Right renal cortex interstitium (tissue), 3 donors: ENCODE measurements at regions not wholly inside any gene's neighbourhood (a gene's known extent, or its start where the extent isn't known, plus 50 kb on each side); places are given as distances from the start of the nearest gene placed in this dataset.

ENCODE experiments used
- DNase-seq, 3 donors: peaks; one replicate each; pipeline ENCODE4 v3.0.0-alpha.2; 2013; ENCODE audit warnings: low read depth in 3 of 3, low spot score in 2 of 3

GRCh38 chr4:138671606-138672084 is 343.9 kb upstream of the NOCT start:
- DNase-seq, result no peak

DNA sequence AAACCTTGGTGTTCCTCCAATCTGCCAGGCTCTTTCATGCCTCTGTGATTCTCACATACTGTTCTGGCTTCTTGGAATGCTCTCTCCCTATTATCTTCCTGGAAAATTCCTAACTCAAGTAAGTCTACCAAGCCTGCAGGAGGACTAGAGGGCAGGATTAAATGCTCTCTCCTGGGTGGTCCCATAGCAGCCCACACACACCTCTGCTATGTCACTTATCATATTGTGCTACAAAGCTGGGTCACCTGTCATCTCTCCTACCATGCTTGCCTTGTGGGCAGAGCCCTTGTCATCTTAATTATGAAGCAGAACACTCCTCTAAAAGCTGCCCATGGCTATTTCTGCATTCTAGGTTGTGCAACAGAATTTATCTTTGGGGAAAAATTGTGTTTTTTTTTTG is 344.5 kb upstream of the NOCT start:
- no peak for DNase-seq

GRCh38 chr4:138670681-138671080 is 344.9 kb upstream of the NOCT start:
- no peak for DNase-seq

- no peak for DNase-seq
Measured at GRCh38 chr4:138669479-138670315, 345.9 kb upstream of the NOCT start.

DNA sequence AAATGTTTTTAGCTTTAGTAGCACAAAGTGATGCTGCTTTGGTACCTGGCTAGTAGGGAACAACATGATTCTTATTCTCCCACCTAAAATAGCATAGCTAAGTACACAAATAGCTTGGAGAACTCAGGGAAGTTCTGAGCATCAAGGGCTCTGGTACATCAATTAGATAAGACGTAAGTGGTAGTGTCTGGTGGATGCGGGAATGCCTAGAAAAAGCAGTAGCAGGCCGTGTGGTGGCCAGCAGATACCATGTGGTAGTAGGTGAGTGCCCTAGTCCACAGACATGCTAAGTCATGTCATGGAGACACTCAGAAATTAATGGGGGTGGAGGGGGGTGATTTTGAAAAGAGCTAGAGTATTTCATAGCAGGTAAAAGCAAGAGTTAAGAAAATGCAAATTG is 347.3 kb upstream of the NOCT start:
- DNase-seq, result no peak

DNA sequence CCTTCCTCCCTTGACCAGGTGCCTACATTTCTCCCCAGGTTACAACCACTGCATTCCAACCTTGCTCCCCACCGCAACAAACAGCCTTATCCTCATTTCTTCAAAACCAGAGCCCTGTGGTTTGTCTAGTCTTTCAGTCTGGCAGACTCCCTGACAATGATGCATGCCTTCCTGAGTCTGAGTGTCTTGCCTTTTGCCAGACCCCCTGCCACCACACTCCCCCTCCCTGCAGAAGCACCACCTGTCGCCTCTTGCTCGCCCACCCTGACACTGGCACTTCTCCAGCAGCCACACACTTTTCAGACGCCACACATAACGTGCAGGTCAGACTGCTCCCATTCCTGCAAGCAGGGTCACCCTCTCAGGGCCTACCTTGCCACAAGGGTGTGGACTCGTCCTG is 349.2 kb upstream of the NOCT start:
- no peak for DNase-seq

- DNase-seq, result no peak
Measured at GRCh38 chr4:138665851-138666250, 349.7 kb upstream of the NOCT start.

DNA sequence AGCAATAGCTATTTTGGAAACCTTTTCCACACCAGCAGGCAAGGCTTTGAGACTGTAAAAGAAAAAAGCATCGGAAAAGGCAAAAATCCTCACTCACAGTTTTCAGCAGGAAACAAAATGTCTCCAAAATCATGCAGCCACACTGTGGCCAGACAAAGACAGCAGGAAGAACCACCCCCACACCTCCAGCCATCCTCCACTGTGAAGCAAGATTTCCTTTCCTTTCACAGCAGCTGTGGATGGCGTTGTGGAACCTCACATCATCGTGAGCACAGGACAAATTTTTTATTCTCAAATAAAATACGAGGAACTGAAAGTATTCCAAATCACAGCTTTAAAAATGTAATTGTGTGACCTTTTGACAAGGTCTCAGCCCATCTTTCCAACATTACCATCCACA is 351.7 kb upstream of the NOCT start:
- DNase-seq, result no peak

GRCh38 chr4:138659812-138660316 is 355.7 kb upstream of the NOCT start:
- DNase-seq, result no peak

DNA sequence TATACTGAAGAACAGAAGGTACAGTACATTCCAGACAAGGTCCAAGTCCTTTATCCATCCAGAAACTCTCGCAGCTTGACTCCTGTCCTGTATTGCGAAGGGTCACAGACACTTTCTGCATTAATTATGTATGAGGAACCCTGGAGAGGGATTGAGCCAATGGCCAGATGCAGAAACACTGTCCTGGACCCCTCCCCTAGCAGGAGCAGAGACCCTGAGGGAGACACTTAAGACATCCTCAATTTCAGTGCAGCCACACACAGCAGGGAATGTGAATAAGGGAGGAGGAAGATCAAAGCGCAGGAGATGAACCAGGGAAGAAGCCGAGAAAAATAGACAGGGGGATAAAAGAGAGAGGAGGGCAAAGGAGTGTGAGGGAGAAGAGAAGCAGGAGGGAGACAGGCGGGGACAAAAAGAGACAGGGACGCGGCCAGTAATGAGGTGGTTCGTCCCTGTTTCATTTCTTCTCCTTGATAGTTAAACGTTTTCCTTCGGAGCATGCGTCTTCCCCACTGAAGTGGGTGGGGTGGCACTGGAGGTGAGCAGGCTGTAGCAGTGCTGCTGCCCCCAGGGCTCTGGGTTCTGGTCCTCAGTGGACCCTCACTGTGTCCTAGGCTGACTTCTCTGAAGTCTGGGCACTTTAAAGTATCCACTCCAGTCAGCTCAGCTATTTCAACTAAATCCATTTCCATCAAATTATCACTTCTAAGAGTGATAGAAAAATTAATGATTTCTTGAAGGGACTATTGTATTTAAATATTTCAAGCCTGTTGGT is 356.4 kb upstream of the NOCT start:
- DNase-seq, result no peak

DNA sequence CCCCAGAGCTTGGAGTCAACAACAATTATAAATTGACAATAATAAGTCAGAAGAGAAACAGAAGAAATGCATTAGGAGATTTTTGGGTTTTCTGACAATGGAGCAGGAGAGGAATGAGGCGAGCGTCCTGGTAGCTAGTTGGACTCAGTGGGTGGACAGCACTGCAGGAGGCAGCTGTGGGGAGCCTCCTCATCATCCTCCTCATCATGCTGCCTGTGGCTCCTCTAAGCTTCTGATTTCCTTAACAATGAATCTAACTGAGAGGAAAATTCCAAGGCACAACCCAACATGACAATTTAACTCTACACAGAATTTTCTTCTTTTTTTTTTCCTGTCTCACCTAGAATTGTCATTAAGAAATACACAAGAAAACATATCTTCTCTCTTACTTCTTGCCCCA is 357.1 kb upstream of the NOCT start:
- DNase-seq, result no peak

GRCh38 chr4:138656990-138657389 is 358.6 kb upstream of the NOCT start:
- no peak for DNase-seq

GRCh38 chr4:138655985-138656384 is 359.6 kb upstream of the NOCT start:
- no peak for DNase-seq

- DNase-seq, result no peak
Measured at GRCh38 chr4:138655286-138655685, 360.3 kb upstream of the NOCT start.

DNA sequence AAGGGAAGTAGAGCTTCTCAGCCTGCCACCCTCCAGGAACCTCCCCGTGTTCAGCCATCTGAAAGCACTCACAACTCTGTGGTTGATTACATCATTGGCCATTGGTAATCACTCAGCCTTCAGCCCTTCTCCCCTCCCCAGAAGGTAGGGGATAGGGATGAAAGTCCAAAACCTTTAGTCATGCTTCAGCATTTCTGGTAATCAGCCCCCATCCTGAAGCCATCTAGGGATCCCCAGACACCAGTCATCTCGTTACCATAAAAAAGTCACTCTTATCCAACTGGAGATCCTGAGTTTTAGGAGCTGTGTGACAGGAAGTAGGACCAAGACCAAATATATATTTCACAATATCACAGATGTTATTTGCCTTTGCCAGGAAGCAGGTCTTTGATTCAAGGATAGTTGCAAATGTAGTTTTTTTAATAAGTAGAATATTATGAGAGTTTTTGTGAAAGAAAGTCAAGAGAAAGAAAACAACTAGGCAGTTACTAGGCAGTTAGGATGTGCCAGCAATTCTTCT is 364.6 kb upstream of the NOCT start:
- no peak for DNase-seq

DNA sequence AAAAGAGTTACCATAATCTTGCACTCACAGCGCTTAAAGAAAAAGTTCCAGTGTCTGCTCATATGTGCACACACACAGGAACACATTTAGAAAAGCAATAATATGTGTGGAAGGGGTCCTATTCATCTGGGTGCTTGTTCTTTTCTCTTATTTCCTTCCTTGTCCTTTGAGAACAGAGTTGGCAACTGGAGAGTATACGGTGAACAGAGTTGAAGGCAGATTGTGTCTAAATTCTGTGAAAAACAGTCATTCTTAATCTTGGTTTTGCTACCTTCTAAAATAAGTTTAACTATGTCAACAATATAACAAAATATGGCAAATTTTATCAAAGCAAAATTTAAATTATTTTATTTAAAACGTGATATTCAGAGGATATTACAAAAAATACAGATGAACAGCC is 365.1 kb upstream of the NOCT start:
- DNase-seq, result no peak

GRCh38 chr4:138647433-138647832 is 368.1 kb upstream of the NOCT start:
- no peak for DNase-seq

DNA sequence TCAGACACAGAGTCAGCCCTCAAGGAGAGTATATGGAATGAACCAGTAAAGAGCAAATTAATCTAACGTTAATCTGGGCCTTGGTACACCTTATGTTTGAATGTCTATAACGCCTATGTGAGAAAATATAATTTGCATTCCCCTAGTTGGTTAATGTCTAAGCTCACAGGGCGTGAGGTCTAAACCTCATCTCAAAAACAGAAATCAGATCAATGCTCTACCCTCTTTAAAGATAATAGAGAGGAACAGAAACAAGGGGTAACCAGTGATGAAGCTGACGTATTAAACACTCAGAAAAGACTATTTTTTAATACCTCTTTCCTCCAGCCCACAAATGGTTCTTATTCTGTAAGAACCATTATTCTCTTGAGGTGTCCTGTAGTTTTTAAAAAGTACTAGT is 369.2 kb upstream of the NOCT start:
- DNase-seq, result no peak

DNA sequence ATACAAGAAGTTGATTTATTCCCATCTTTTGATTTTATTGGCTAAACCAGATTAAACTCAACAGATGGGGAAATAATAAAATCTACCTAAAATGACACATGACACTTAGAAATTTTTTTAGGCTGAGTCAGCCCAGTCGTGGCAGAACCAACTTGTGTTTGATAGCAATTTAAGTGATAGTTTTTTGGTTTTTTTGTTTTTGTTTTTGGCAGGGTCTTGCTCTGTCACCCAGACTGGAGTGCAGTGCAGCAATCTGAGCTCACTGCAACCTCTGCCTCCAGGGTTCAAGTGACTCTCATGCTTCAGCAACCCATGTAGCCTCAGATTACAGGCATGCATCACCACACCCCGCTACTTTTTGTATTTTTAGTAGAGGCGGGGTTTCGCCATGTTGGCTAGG is 370.3 kb upstream of the NOCT start:
- DNase-seq, result no peak

GRCh38 chr4:138644322-138644721 is 371.3 kb upstream of the NOCT start:
- no peak for DNase-seq

DNA sequence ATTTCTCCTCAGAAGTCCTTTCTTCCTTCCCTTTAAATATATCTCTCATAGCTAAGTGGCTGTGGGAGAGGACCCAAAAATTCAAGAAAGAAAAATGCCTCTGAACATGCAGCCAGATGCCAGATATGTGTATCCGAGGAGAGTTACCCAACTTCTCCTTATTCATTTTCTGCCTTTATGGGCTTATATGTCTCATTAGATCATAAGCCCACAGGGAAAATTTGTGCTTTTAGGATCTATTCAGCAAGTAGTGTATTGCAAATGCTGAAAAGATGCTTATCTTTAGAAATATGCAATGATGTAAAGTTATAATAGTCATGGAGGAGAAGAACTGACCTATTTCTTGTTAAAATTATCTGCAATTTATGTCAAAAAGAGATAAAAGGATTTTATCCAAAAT is 371.8 kb upstream of the NOCT start:
- no peak for DNase-seq
